GM21381 (cell line): ENCODE measurements at regions not wholly inside any gene's neighbourhood (a gene's known extent, or its start where the extent isn't known, plus 50 kb on each side); places are given as distances from the start of the nearest gene placed in this dataset.
"Not testable (repeated sequence)": the region's sequence is repeated elsewhere in the genome, so short reads cannot be mapped to it uniquely, and the experiment has no call there.

Source experiments
- ATAC-seq: cut with Tn5 transposase; IDR thresholded peaks from one replicate; pipeline ENCODE4 v1.9.1; 2021; ENCODE audit warnings: mild to moderate bottlenecking, moderate library complexity; ENCODE audit not compliant: unreplicated experiment

DNA sequence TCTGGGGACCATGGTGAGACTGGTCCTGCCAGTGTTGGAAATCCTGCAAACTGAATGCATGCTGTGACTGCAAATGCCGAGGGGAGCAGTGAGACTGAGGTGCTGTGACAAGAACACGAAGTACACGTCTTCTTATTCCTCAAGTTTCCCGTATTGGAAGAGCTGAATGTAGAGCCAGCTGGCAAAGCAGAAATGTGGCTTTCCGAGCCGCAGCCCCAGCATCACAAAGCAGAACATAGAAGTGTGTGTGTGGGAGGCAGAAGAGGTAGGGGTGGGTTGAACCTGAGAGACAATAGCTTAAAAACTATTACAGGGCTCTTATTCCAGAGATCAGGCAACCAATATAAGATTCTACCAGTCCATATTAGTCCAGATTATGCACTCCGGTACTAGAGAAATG, 98.8 kb downstream of the CARTPT start:
- no peak for ATAC-seq

DNA sequence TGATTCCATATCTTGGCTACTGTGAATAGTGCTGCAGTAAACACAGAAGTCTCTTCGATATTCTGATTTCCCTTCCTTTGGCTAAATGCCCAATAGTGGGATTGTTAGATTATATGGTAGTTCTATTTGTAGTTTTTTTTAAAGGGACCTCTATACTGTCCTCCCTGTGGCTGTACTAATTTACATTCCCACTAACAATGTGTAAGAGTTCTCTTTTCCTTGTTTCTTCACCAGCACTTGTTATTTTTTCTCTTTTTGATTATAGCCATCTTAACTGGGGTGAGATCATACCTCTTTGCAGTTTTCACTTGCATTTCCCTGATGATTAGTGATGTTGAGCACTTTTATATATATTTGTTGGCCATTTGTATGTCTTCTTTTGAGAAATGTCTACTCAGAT, 102.0 kb downstream of the CARTPT start:
- no peak for ATAC-seq

DNA sequence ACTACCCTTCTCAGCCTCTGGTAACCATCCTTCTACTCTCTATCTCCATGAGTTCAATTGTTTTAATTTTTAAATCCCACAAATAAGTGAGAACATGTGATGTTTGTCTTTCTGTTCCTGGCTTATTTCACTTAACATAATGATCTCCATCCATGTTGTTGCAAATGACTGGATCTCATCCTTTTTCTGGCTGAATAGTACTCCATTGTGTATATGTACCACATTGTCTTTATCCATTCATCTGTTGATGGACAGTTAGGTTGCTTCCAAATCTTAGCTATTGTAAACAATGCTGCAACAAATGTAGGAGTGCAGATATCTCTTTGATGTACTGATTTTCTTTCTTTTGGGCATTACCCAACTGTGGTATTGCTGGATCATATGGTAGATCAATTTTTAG, 103.0 kb downstream of the CARTPT start:
- not testable (repeated sequence) for ATAC-seq

DNA sequence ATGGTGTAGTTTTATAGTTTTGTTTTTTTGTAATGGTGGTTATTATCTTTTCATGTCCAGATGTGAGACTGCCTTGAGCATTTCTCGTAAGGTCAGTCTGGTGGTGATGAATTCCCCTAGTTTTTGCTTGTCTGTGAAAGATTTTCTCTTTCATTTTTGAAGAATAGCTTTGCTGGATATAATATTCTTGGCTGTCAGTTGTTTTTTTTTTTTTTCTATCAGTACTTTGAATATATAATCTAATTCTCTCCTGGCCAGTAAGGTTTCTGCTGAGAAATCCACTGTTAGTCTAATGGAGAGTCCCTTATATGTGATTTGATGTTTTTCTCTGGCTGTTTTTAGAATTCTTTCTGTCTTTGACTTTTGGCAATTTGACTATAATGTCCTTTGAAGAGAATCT, 106.9 kb downstream of the CARTPT start:
- ATAC-seq: no peak

DNA sequence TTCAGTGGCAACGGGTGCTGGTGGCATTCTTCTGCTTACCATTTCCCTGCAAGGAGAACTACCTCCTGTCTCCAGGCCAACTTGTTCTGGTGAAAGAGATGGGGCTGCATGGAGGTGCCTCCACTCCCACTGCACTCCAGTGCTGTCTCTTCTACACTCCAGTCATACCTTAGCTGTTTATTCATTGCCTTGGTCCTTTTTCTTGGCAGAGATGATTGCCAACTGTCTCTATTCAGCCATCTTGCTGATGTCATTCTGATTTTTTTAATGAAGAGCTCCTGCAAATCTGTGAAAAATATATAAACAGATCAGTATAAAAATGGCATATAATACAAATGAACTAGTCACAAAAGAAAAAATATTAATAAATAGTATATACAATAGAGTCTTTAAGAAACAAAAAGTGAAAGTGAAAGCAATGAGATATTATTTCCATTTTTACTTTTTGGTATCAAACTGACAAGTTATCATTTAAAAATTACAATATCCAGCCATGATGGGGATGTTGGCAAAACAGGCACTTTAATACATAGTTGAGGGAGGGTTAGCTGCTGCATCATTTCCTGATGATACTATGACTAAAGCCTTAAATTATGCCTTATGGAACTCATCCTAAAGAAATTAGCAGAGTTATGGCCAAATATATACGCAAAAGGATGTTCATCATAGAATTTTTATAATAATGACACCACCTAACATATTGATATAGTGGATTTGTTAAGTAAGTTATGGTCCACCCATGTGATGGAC, 109.4 kb downstream of the CARTPT start:
- no peak for ATAC-seq

DNA sequence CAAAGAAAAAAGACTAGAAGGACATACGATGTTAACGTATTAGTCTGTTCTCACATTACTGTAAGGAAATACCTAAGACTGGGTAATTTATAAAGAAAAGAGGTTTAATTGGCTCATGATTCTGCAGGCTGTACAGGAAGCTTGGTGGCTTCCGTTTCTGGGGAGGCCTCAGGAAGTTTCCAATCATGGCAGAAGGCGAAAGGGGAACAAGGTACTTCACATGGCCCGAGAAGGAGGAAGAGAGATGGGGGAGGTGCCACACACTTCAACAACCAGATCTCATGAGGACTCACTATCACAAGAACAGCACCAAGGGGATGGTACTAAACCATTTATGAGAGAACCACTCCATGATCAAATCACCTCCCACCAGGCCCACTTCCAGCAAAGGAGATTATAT, 110.1 kb downstream of the CARTPT start:
- no peak for ATAC-seq

DNA sequence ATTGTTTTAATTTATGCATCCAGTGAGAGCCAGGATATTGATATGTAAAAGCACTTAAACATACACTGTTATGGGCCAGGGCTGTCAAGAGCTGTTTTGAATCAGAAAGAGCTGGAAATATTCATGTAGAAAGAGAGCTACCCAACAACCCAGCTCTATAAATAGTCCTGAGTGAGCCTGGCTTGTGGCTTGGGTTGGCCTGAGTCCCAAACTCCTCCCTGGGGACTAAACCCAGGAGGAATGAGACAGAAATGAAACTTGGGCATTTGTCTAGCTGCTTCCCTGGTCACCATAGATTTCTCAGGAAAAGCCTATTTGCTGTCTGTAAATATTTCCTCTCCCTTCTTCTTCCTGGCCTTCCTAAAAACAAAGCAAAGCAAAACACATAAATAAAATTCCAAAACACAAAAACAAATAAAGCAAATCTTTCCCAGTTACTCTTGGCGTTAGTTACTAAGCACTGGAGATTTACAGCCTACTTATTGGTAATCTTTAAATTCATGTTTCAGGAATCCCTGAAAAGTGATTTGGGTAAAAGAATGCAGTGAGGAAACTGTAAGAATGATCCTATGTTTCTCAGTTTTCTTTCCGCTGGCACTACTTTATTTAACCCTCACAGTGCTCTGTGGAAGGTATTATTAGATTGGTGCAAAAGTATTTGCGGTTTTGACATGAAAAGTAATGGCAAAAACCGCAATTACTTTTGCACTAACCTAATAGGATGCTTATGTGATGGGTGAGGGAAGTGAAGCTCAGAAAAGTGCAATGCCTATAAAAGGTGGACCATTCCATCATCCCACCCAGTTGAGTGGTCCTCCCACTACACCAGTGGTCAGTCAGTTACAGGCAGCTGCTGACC, 111.8 kb downstream of the CARTPT start:
- no peak for ATAC-seq

DNA sequence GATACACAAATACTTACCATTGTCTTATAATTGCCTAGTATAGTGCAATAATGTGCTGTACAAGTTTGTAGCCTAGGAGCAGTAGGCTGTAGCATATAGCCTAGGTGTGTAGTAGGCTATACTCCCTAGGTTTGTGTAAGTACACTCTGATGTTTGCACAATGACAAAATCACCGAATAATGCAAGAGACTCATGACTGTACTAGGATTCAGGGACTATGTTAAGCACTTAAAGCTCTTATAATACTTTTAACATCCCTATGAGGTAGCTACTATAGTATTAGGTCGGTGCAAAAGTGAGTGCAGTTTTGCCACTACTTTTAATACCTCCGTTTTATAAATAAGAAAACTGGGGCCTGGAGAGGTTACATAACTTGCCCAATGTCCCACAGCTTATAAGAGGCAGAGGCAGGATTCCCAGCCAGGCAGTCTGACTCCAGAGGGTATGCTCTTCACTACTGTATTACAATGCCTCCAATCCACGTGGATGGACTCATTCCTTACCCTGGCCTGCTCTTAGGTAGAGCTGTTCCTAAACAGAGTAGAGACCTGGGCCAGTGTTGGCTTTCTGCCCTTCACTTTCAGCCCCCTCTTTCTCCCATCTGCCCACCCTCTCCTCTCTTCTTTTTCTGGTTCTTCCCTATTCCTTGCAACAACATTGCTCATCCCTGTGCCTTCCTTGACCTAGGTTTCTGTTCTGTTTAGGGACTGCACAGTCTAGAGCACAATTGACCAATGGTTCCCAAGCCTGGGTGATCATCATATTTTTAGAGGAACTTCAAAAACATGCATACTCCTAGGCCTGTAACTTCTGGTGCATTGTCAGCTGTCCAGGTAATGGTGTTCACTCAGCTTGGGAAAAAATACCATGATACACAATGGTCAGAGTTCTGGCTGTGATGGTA, 114.0 kb downstream of the CARTPT start:
- no peak for ATAC-seq

DNA sequence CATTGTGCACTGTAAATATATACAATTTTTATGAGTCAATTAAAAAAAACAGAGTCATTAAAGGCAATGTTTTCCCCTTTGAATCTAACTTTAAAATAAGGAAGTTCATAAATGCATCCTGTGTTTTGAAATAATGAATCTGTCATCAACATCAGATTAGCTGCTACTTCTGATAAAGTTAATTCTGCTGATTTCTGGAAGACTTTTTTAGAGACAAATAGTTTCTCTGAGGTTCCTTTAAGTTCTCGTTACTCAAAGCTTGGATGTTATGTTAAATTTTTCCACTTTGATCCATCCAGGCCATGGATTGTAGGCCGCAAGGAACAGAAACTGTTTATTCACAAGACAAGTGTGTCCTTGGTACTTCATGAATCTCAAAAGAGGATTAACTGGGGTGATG, 115.5 kb downstream of the CARTPT start:
- no peak for ATAC-seq

DNA sequence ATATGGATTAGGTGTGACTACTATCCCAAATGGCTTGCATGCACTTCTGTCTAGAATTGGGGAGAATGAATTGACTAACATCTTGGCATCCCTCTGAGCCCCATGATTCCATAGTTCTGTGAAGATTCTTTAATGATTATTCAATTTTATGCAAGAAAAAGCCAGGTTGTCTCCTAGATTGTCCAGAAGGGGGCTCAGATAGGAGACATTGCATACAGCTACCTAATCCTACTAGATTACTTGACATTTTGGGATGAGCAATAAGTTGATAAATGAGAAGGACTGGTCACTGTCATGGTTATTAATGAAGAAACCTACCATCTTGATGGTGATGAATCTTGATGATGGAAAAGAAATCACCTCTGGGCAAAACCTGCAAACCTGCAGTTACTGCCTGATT, 117.0 kb downstream of the CARTPT start:
- ATAC-seq: no peak

DNA sequence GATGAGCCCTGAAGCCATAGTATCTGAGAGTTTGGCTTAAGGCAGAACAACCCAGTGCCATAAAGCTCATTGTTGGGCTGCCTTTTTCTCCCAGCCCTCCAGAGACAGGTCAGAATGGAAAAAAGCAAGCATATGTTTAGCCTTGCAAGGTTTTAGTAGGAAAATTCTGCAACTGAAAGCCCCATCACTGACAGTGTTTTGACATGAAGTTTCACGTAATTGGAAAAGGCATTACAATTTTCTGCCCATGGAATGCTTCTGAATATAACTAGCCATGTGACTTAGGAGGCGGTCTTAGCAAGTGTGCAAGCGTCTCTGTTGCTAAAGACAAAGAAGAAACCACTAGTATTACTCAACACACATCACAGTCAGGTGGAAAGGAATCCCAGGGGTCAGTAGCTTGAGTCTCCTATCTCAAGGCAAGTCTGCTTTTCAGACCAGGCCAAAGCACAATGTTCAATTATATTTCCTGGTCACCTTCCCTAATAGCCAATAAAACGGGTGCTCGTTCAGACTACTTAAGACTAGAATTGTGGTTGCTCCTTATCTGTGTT, 117.6 kb downstream of the CARTPT start:
- ATAC-seq: no peak

DNA sequence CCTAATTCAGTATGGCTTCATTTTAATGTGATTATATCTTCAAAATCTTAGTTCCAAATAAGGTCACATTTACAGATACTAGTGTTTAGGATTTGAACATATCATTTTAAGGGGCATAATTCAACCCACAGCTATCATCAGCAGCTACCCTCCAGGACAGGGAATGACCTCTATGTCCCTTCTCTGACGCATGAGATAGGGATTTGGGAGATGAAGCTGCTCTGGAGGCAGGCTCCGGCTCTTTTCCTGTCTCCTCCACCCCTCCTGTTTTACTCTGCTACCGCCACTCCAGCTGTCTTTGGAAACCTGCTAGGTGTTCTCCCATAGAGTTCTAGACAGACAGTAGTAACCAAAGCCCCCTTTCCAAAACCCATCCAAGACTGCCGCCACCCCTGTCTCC, 119.2 kb downstream of the CARTPT start:
- no peak for ATAC-seq

DNA sequence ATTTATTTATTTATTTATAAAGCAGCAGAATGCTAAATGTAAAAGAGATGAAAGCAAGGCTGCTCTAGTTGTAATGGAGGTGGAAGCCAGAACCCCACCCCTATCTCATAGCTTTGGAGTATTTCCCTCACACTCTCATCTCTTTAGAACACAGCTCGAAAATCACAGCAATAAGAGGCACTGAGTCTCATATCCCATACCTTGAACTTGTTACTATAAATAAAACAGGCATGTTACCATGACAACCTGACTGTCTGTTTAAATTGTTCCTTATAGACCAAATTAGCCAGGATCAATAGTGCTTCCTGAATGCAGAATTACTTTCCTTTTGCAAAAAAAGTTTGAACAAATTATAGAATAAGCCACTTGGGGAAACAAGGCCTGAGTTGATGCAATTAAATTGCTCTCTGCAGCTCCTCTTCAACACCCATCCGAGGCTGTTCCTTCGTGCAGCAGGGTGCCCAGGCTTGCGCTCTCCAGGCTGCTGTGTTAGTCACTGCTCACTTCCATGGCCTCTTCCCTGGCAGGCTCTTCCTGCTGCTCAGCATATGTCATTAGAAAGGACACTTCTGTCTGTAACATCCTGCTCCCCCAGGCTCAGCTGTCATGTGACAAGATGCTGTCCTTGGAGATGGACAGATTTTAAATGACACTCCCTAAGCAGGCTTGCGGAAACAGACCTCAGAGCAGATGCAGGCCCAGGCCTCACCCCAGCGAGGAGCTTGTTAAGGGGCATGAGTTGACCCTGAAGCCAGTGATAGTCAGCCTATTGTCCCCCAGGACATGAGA, 120.2 kb downstream of the CARTPT start:
- ATAC-seq: no peak

DNA sequence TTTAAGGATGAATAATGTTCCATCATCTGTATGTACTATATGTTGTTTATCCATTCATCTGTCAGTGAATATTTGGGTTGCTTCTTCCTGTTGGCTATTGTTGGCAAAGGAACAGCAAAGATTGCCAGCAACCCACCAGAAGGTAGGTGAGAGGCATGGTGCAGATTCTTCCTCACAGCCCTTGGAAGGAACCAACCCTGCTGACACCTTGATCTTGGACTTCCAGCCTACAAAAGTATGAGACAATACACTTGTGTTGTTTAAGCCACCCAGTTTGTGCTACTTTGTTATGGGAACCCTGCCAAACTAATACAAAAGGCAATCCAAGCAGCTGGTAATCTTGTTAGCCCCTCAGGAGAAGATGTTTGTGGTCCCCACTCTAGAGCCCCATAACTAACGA, 122.0 kb downstream of the CARTPT start:
- ATAC-seq: no peak

DNA sequence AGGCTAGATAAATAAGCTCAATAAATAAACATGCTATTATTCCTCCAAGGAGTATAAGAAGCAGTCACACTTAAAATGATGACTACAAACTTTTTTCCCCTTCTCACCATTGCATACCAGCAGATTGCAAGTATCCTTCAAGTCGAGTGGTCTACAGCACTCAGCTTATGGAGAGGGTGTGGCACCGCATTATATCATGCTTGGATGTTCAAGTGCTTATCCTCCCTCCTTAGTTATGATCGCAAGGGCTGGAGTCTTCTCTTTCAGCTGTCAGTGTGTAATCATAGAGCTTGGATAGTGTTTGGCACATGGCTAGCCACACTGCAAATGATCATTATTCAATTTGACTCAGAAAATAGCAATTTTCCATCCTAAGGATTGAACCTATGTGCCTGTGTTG, 124.0 kb downstream of the CARTPT start:
- no peak for ATAC-seq

DNA sequence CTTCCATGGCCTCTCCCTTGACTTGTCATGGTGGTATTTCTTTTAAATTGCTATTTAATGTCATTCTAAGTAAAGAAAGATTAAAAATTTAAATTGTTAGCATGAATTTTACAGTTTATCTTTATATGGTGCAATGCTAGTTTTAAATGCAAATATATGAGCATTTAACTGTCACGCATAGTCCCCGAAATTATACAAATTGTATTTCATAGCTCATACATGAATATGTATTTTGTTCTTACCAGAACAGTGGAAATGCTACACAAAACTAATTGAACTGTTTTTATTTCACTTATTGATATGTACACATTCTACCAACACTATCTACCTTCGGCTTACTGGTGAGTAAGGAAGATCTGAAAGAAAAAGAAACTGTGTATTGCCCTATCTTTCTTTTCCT, 125.8 kb downstream of the CARTPT start:
- no peak for ATAC-seq

DNA sequence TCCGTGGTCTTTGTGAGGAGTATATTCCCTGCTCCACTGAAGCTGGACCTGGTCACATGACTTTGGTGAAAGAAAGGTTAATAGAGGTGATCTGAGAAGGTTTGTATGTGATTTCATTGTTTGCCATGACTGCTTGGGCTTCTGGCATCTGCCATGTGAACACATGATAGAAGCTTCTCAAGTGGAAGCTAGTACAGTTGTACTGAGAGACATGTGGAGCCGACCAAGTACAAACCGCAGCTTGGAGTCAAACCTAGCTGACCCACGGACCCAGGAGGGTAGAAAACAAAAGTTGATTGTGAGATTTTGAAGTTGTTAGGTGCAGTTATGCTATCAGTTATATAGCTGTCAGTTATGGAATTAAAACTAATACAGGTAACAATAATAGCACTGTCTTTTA, 140.4 kb downstream of the CARTPT start:
- ATAC-seq: no peak

DNA sequence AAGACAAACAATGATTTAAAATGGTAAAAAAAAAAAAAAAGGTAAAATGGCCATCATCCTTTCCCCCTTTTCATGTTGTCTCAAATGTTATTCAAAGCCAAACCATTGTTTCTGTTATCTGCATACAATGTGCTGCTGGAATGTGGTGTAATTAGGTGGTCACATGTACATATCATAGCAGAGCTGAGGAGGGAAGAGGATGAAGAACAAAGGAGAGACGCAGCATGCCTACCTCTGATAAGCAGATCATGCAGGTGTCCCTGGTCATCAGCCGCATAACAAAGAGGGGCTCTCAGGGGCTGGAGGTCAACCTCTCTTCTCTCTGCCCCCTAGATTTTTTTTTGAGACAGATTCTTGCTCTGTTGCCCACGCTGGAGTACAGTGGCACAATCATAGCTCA, 141.0 kb downstream of the CARTPT start:
- no peak for ATAC-seq

DNA sequence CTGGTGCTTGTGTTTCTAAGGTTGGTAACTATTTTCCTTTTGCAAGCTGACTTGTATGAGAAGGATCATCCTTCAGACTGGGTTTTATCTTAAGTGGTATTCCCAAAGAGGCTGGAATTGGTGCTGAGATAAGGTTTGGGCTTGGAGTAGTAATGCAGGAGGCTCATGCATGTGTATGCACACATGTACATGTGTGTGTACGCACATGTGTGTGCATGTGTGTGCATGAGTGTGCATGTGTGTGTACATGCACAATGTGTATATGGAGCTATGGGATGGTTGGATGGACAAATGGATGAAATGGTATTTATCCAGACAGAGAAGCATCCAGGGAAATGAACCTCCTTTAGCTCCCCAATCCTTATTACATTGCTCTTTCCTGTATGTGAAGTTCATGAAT, 142.6 kb downstream of the CARTPT start:
- ATAC-seq: no peak

DNA sequence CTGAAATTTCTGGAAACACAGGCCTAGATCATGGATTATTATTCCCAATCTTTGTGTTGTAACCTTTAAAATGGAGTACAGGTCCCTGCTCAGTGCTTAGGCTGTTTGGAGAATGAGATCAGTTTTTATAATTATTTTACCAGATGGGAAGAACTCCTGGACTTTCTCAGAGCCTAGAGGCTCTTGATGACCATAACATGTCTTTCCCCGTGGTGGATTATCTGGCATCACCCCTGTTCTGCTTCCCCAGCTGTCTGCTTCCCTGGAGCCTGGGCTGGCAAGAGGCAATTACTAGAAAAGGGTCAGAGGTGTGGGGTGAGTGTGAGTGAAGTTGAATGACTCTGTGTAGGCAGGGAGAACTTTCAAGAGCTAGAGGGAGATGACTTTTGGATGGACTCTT, 143.0 kb downstream of the CARTPT start:
- no peak for ATAC-seq
